HG02623 (cell line): ENCODE measurements at regions not wholly inside any gene's neighbourhood (a gene's known extent, or its start where the extent isn't known, plus 50 kb on each side); places are given as distances from the start of the nearest gene placed in this dataset.
"Not testable (repeated sequence)": the region's sequence is repeated elsewhere in the genome, so short reads cannot be mapped to it uniquely, and the experiment has no call there.

Experiments
- ATAC-seq: cut with Tn5 transposase; IDR thresholded peaks from one replicate; pipeline ENCODE4 v1.9.1; 2021; ENCODE audit warnings: moderate library complexity; ENCODE audit not compliant: unreplicated experiment

GRCh38 chr6:86738078-86738477, 199.2 kb upstream of the HTR1E start:
- no peak for ATAC-seq

GRCh38 chr6:86731631-86732030, 205.7 kb upstream of the HTR1E start:
- ATAC-seq, result not testable (repeated sequence)

GRCh38 chr6:86730772-86731171, 206.6 kb upstream of the HTR1E start:
- not testable (repeated sequence) for ATAC-seq

- ATAC-seq, result no peak
Measured at GRCh38 chr6:86730216-86730615, 207.1 kb upstream of the HTR1E start.

GRCh38 chr6:86728976-86729375, 208.4 kb upstream of the HTR1E start:
- ATAC-seq, result no peak

GRCh38 chr6:86724695-86725094, 212.6 kb upstream of the HTR1E start:
- ATAC-seq, result no peak

GRCh38 chr6:86723729-86724128, 213.6 kb upstream of the HTR1E start:
- ATAC-seq, result no peak

GRCh38 chr6:86723151-86723550, 214.2 kb upstream of the HTR1E start:
- ATAC-seq, result no peak

GRCh38 chr6:86722131-86722530, 215.2 kb upstream of the HTR1E start:
- no peak for ATAC-seq

- ATAC-seq, result no peak
Measured at GRCh38 chr6:86715676-86716075, 221.7 kb upstream of the HTR1E start.

GRCh38 chr6:86712039-86712438, 225.3 kb upstream of the HTR1E start:
- ATAC-seq, result no peak

GRCh38 chr6:86707545-86708120, 229.7 kb upstream of the HTR1E start:
- no peak for ATAC-seq

GRCh38 chr6:86706449-86706848, 230.9 kb upstream of the HTR1E start:
- ATAC-seq, result no peak

- ATAC-seq, result not testable (repeated sequence)
Measured at GRCh38 chr6:86701228-86701627, 236.1 kb upstream of the HTR1E start.

- ATAC-seq, result no peak
Measured at GRCh38 chr6:86686496-86686895, 250.8 kb upstream of the HTR1E start.

GRCh38 chr6:86685230-86685797, 252.0 kb upstream of the HTR1E start:
- ATAC-seq, result no peak

- no peak for ATAC-seq
Measured at GRCh38 chr6:86683132-86683908, 254.0 kb upstream of the HTR1E start.

- no peak for ATAC-seq
Measured at GRCh38 chr6:86682297-86682696, 255.0 kb upstream of the HTR1E start.

- not testable (repeated sequence) for ATAC-seq
Measured at GRCh38 chr6:86681140-86681539, 256.2 kb upstream of the HTR1E start.

GRCh38 chr6:86672125-86672524, 265.2 kb upstream of the HTR1E start:
- not testable (repeated sequence) for ATAC-seq

- no peak for ATAC-seq
Measured at GRCh38 chr6:86657192-86657591, 280.1 kb upstream of the HTR1E start.

- no peak for ATAC-seq
Measured at GRCh38 chr6:86629123-86629522, 308.2 kb upstream of the HTR1E start.
